K562 (cell line): ENCODE measurements at regions not wholly inside any gene's neighbourhood (a gene's known extent, or its start where the extent isn't known, plus 50 kb on each side); places are given as distances from the start of the nearest gene placed in this dataset.

ENCODE experiments used
- ATAC-seq: fragments of 200-7000 bp; cut with Tn5 transposase; 3 replicates; pipeline ENCODE4 v1.9.1; 2020; ENCODE audit warnings: moderate library complexity
- BruUV-seq: library from RNA; stranded (reverse); fragments of 400-500 nt; replicated peaks from 2 replicates; lab custom pipeline; 2021; lab: Mats Ljungman, UMichigan
- CTCF ChIA-PET: fragments of 300-600 bp; formaldehyde crosslinking; extraction: SDS; loops from one replicate; lab custom pipeline; 2021; ENCODE audit warnings: low intra/inter-chr PET ratio; lab: Yijun Ruan, JAX
- POLR2A ChIA-PET: fragments of 300-600, 350-650 bp; sonication (Branson Sonifier 250); formaldehyde crosslinking; extraction: SDS; loops from one replicate; lab custom pipeline; 2021; ENCODE audit warnings: antibody characterized with exemption, inconsistent platforms; lab: Yijun Ruan, JAX
- DNase-seq, 4 experiments: peaks; one replicate each; pipeline versions ENCODE4 v3.0.0 to v3.0.0-alpha.2; 2011 to 2018; ENCODE audit warnings: low spot score in 3 of 4, mixed read lengths in 3 of 4; ENCODE audit errors: extremely low read depth in 1 of 4
- FAIRE-seq: peaks from 2 replicates; lab custom pipeline; 2011; peaks lifted over from hg19 to GRCh38; lab: Jason Lieb, UNC
- H2AFZ ChIP-seq: 2 replicates; pipeline ENCODE4 v1.6.0; 2011; ENCODE audit warnings: low read depth, low read length, control low read depth, inconsistent platforms
- H3K27ac ChIP-seq: fragments of 200-600 bp; 3 replicates; pipeline ENCODE4 v1.8.0; 2011; ENCODE audit warnings: low read depth, mild to moderate bottlenecking, control low read depth, inconsistent platforms, low read length, moderate library complexity, mixed read lengths; ENCODE audit errors: extremely low read depth
- H3K27me3 ChIP-seq, 2 experiments: fragments of 300-600 bp in 1 of 2; 2 replicates in 1 of 2; 3 replicates in 1 of 2; pipeline versions ENCODE4 v1.6.0 to v1.8.0; 2011; ENCODE audit warnings: inconsistent platforms in 2 of 2, low read length in 2 of 2, mild to moderate bottlenecking in 1 of 2, mixed read lengths in 1 of 2, moderate library complexity in 1 of 2; ENCODE audit not compliant: control insufficient read depth in 2 of 2, insufficient read depth in 2 of 2
- H3K36me3 ChIP-seq: fragments of 300-600 bp; 3 replicates; pipeline ENCODE4 v1.8.0; 2011; ENCODE audit warnings: mild to moderate bottlenecking, low read length, inconsistent platforms; ENCODE audit not compliant: control insufficient read depth, insufficient read depth
- H3K4me1 ChIP-seq, 2 experiments: fragments of 200-600 bp in 1 of 2; replicated peaks in 1 of 2; 2 replicates in 1 of 2; 3 replicates in 1 of 2; pipeline versions ENCODE4 v1.5.1 to v1.8.0; 2011; ENCODE audit warnings: inconsistent platforms in 2 of 2, low read length in 2 of 2, mild to moderate bottlenecking in 1 of 2, mixed read lengths in 1 of 2, moderate library complexity in 1 of 2; ENCODE audit not compliant: control insufficient read depth in 2 of 2, insufficient read depth in 2 of 2
- H3K4me2 ChIP-seq: 2 replicates; pipeline ENCODE4 v1.6.1; 2011; ENCODE audit warnings: low read length, control low read depth, inconsistent platforms, mixed read lengths; ENCODE audit not compliant: insufficient read depth
- H3K4me3 ChIP-seq: fragments of 200-600 bp; sonication (generic), shearing (Covaris generic); 2 replicates; pipeline ENCODE4 v1.5.1; 2016; ENCODE audit warnings: control low read depth, inconsistent platforms
- H3K79me2 ChIP-seq: fragments of 200-600 bp; 3 replicates; pipeline ENCODE4 v1.8.0; 2011; ENCODE audit warnings: low read length, inconsistent platforms; ENCODE audit not compliant: control insufficient read depth, insufficient read depth
- H3K9ac ChIP-seq, 2 experiments: 2 replicates each; pipeline versions ENCODE4 v1.6.0 to v1.6.1; 2011; ENCODE audit warnings: low read depth in 2 of 2, low read length in 2 of 2, control low read depth in 1 of 2, inconsistent platforms in 1 of 2, mild to moderate bottlenecking in 1 of 2, mixed read lengths in 1 of 2; ENCODE audit not compliant: insufficient read depth in 1 of 2
- H3K9me1 ChIP-seq: one replicate; pipeline ENCODE4 v1.6.0; 2011; ENCODE audit warnings: inconsistent platforms, mild to moderate bottlenecking, low read length, moderate library complexity; ENCODE audit not compliant: control insufficient read depth, insufficient read depth
- H3K9me3 ChIP-seq: replicated peaks from 2 replicates; pipeline ENCODE4 v1.5.1; 2011; ENCODE audit warnings: low read depth, low read length, inconsistent platforms; ENCODE audit not compliant: control insufficient read depth, insufficient read depth
- H4K20me1 ChIP-seq: replicated peaks from 2 replicates; pipeline ENCODE4 v1.6.1; 2011; ENCODE audit warnings: low read length, inconsistent platforms, mixed read lengths; ENCODE audit not compliant: control insufficient read depth, insufficient read depth
- CHD2 ChIP-seq: IDR thresholded peaks from 2 replicates; pipeline ENCODE4 v1.6.1; 2011; ENCODE audit warnings: low read depth, low read length
- MAFG ChIP-seq: fragments of 450-650 bp; conservative IDR thresholded peaks from 2 replicates; pipeline ENCODE4 v1.6.1; 2016; ENCODE audit warnings: missing genetic modification characterization, missing compliant biosample characterization
- MYC ChIP-seq, 2 experiments: fragments of 250-450 bp in 1 of 2; sonication (Bioruptor Pico) in 1 of 2; IDR thresholded peaks; 2 replicates each; pipeline versions ENCODE4 v1.5.1 to v1.6.1; 2012 to 2021; ENCODE audit warnings: low read depth in 2 of 2, borderline replicate concordance in 1 of 2, improper control_type of control experiment in 1 of 2, low read length in 1 of 2, mild to moderate bottlenecking in 1 of 2, moderate library complexity in 1 of 2
- PHB2 ChIP-seq: fragments of 450-650 bp; IDR thresholded peaks from 2 replicates; pipeline ENCODE4 v1.6.1; 2017; ENCODE audit warnings: low read depth
- POLR2AphosphoS5 ChIP-seq: IDR thresholded peaks from 2 replicates; pipeline ENCODE4 v1.6.1; 2011; ENCODE audit warnings: mild to moderate bottlenecking, low read depth, low read length, moderate library complexity; ENCODE audit not compliant: control insufficient read depth, insufficient read depth
- RCOR1 ChIP-seq, 2 experiments: IDR thresholded peaks; 2 replicates each; pipeline ENCODE4 v1.6.1; 2012; ENCODE audit warnings: low read depth in 2 of 2, low read length in 2 of 2, borderline replicate concordance in 1 of 2, improper control_type of control experiment in 1 of 2
- WHSC1 ChIP-seq: IDR thresholded peaks from one replicate; pipeline ENCODE4 v1.6.1; 2012; ENCODE audit warnings: low read length, control low read depth, inconsistent platforms
- ZBTB7A ChIP-seq: IDR thresholded peaks from 2 replicates; pipeline ENCODE4 v1.6.1; 2011; ENCODE audit warnings: low read depth, mild to moderate bottlenecking, low read length, moderate library complexity, borderline replicate concordance; ENCODE audit not compliant: control insufficient read depth
- ZNF121 ChIP-seq: sonication (generic); formaldehyde crosslinking; conservative IDR thresholded peaks from 2 replicates; pipeline ENCODE4 v1.8.0; 2022; ENCODE audit warnings: missing genetic modification reagents
- ZNF165 ChIP-seq: fragments of 250-450 bp; sonication (Bioruptor Pico); IDR thresholded peaks from 2 replicates; pipeline ENCODE4 v1.4.0; 2020; ENCODE audit warnings: borderline replicate concordance
- ZNF212 ChIP-seq: fragments of 450-650 bp; formaldehyde crosslinking; IDR thresholded peaks from 2 replicates; pipeline ENCODE4 v1.4.0; 2020; ENCODE audit warnings: mild to moderate bottlenecking
- ZNF79 ChIP-seq: fragments of 250-450 bp; sonication (Bioruptor Pico); IDR thresholded peaks from 2 replicates; pipeline ENCODE4 v1.4.0; 2020; ENCODE audit warnings: low read depth, mild to moderate bottlenecking, moderate library complexity
- WGBS: fragments of 100-300 bp; shearing (Covaris generic); methylation state at CpG from one replicate; pipeline ENCODE4 v1.1.6; 2016; ENCODE audit warnings: low coverage, mixed read lengths; ENCODE audit not compliant: insufficient coverage; ENCODE audit errors: missing lambda C conversion rate; 5-methylcytosine and 5-hydroxymethylcytosine counted together
- in situ Hi-C: fragments of 300-500 bp; cut with MboI; formaldehyde crosslinking; loops from 4 replicates; pipeline ENCODE4 v1.15.0; 2018; ENCODE audit warnings: inconsistent platforms, mixed read lengths
- intact Hi-C: fragments of 100-400 bp; cut with micrococcal nuclease; formaldehyde crosslinking; loops from 2 replicates; pipeline ENCODE4 v1.14.2; 2022
- TF ChIP-seq, protein P1 (sequence below): sonication (generic); formaldehyde crosslinking; IDR thresholded peaks from 2 replicates; pipeline ENCODE4 v1.8.0; 2023; ENCODE audit warnings: missing genetic modification reagents, mild to moderate bottlenecking, borderline replicate concordance
- TF ChIP-seq, protein P2 (sequence below): fragments of 250-450 bp; sonication (Bioruptor Pico); IDR thresholded peaks from 2 replicates; pipeline ENCODE4 v1.4.0; 2020

DNA sequence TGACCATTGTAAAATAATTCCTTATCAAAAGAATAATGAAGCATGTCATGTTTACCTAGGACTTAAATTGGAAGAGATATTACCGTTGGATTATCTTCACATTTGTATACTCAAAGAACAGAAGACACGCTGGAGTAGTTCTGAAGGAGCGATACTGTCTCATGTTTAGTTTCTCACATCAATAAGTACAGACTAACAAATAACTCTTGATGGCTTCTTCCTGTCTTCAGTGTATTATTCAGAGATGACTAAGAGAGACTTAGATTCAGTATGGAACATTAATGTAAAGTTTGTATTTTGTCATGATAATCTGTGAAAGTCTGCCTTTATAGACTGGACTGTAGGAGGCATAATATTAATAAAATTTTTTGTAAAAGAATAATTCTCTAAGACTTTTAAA is 72.7 kb downstream of the SPRY1 start:
- CTCF ChIA-PET = no interaction called here

More for the DNA sequence above, 72.7 kb downstream of the SPRY1 start:
- no peaks in the 10 kb centered on the region for H3K36me3 ChIP-seq
- in situ Hi-C loops (no loop called here), intact Hi-C loops (no loop called here)
- ATAC-seq (no peak), DNase-seq (no peak), FAIRE-seq (no peak)
- no peak overlapping the region for H3K4me3 ChIP-seq
- no peak overlapping the region for H3K4me2 ChIP-seq
- H3K9ac ChIP-seq = no peak overlapping the region
- no peaks in the 10 kb centered on the region for H3K9me1 ChIP-seq
- H2AFZ ChIP-seq = no peak overlapping the region
- BruUV-seq = no TSS peak
- no peaks in the 10 kb centered on the region for H3K79me2 ChIP-seq
- POLR2A ChIA-PET = no interaction called here
- H4K20me1 ChIP-seq = no peaks in the 10 kb centered on the region
- no peaks in the 10 kb centered on the region for H3K9me3 ChIP-seq
- peaks cover 8 to 11% of the 10 kb centered on the region in 2 experiments; a peak in 3 of 5 replicates for H3K27me3 ChIP-seq
- no peak for TF ChIP-seq POLR2AphosphoS5
- no peak for TF ChIP-seq ZBTB7A
- no peak for TF ChIP-seq ZNF121 (CRISPR knock-in tag)
- TF ChIP-seq, protein P1, sequence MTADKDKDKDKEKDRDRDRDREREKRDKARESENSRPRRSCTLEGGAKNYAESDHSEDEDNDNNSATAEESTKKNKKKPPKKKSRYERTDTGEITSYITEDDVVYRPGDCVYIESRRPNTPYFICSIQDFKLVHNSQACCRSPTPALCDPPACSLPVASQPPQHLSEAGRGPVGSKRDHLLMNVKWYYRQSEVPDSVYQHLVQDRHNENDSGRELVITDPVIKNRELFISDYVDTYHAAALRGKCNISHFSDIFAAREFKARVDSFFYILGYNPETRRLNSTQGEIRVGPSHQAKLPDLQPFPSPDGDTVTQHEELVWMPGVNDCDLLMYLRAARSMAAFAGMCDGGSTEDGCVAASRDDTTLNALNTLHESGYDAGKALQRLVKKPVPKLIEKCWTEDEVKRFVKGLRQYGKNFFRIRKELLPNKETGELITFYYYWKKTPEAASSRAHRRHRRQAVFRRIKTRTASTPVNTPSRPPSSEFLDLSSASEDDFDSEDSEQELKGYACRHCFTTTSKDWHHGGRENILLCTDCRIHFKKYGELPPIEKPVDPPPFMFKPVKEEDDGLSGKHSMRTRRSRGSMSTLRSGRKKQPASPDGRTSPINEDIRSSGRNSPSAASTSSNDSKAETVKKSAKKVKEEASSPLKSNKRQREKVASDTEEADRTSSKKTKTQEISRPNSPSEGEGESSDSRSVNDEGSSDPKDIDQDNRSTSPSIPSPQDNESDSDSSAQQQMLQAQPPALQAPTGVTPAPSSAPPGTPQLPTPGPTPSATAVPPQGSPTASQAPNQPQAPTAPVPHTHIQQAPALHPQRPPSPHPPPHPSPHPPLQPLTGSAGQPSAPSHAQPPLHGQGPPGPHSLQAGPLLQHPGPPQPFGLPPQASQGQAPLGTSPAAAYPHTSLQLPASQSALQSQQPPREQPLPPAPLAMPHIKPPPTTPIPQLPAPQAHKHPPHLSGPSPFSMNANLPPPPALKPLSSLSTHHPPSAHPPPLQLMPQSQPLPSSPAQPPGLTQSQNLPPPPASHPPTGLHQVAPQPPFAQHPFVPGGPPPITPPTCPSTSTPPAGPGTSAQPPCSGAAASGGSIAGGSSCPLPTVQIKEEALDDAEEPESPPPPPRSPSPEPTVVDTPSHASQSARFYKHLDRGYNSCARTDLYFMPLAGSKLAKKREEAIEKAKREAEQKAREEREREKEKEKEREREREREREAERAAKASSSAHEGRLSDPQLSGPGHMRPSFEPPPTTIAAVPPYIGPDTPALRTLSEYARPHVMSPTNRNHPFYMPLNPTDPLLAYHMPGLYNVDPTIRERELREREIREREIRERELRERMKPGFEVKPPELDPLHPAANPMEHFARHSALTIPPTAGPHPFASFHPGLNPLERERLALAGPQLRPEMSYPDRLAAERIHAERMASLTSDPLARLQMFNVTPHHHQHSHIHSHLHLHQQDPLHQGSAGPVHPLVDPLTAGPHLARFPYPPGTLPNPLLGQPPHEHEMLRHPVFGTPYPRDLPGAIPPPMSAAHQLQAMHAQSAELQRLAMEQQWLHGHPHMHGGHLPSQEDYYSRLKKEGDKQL (CRISPR knock-in tag) = no peak
- TF ChIP-seq WHSC1 = no peak
- no peak for TF ChIP-seq ZNF165 (CRISPR knock-in tag)
- TF ChIP-seq MYC (IDR thresholded peaks at IDR 0.05; ENCODE audit: low read depth, low read length) = no peak
- no peak for TF ChIP-seq MYC (CRISPR knock-in tag; IDR thresholded peaks at IDR 0.05; ENCODE audit: borderline replicate concordance, low read depth)
- TF ChIP-seq ZNF212 (CRISPR knock-in tag) = no peak
- TF ChIP-seq, protein P2, sequence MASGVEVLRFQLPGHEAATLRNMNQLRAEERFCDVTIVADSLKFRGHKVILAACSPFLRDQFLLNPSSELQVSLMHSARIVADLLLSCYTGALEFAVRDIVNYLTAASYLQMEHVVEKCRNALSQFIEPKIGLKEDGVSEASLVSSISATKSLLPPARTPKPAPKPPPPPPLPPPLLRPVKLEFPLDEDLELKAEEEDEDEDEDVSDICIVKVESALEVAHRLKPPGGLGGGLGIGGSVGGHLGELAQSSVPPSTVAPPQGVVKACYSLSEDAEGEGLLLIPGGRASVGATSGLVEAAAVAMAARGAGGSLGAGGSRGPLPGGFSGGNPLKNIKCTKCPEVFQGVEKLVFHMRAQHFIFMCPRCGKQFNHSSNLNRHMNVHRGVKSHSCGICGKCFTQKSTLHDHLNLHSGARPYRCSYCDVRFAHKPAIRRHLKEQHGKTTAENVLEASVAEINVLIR (CRISPR knock-in tag) = no peak
- TF ChIP-seq ZNF79 (CRISPR knock-in tag) = no peak
- no peak for TF ChIP-seq MAFG (tag)
- no peak for TF ChIP-seq CHD2
- TF ChIP-seq PHB2 = no peak
- TF ChIP-seq RCOR1 (IDR thresholded peaks at IDR 0.05; ENCODE audit: borderline replicate concordance in 1 of 2, low read depth in 2 of 2, low read length in 2 of 2) = no peak
- no peaks in the 10 kb centered on the region for H3K4me1 ChIP-seq
- no peak overlapping the region for H3K27ac ChIP-seq
- WGBS = 7% methylated on average over 3 of the region's 3 CpGs
